ENCODE measurements at regions not wholly inside any gene's neighbourhood (a gene's known extent, or its start where the extent isn't known, plus 50 kb on each side); places are given as distances from the start of the nearest gene placed in this dataset.

- Histone ChIP-seq H3K4me1 (ENCODE audit: insufficient read depth) (no peaks in the 10 kb centered on the region), H3K9me3 (ENCODE audit: low read depth) (no peaks in the 10 kb centered on the region), H2AFZ (no peak overlapping the region), H3K27me3 (peaks cover 31% of the 10 kb centered on the region), H3K36me3 (replicated peaks; ENCODE audit: insufficient read depth, low read depth) (no peaks in the 10 kb centered on the region), H3K9me2 (replicated peaks; ENCODE audit: insufficient read depth) (no peaks in the 10 kb centered on the region), H3K79me2 (no peaks in the 10 kb centered on the region), H4K20me1 (ENCODE audit: insufficient read depth, poor library complexity, severe bottlenecking) (no peaks in the 10 kb centered on the region), H3K4me2 (no peak overlapping the region), H3K4me3 (no peak overlapping the region), H3K27ac (peak overlapping the region; percentile 32)
- TF ChIP-seq EZH2 (IDR thresholded peaks at IDR 0.05; ENCODE audit: borderline replicate concordance): no peak
- TF ChIP-seq, protein P1, sequence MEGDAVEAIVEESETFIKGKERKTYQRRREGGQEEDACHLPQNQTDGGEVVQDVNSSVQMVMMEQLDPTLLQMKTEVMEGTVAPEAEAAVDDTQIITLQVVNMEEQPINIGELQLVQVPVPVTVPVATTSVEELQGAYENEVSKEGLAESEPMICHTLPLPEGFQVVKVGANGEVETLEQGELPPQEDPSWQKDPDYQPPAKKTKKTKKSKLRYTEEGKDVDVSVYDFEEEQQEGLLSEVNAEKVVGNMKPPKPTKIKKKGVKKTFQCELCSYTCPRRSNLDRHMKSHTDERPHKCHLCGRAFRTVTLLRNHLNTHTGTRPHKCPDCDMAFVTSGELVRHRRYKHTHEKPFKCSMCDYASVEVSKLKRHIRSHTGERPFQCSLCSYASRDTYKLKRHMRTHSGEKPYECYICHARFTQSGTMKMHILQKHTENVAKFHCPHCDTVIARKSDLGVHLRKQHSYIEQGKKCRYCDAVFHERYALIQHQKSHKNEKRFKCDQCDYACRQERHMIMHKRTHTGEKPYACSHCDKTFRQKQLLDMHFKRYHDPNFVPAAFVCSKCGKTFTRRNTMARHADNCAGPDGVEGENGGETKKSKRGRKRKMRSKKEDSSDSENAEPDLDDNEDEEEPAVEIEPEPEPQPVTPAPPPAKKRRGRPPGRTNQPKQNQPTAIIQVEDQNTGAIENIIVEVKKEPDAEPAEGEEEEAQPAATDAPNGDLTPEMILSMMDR (IDR thresholded peaks at IDR 0.05; ENCODE audit: poor library complexity): no peak
- DNase-seq (ENCODE audit: low spot score): no peak
- 50% methylated on average over 3 of the region's 3 CpGs for WGBS (ENCODE audit: low lambda C conversion rate, missing lambda C conversion rate)
These were observed 61.3 kb downstream of the NDUFS5 start for GRCh38 chr1:39087435-39087834.

- H2AFZ ChIP-seq: no peak overlapping the region
- no peaks in the 10 kb centered on the region for H4K20me1 ChIP-seq (ENCODE audit: insufficient read depth, poor library complexity, severe bottlenecking)
- no peaks in the 10 kb centered on the region for H3K9me3 ChIP-seq (ENCODE audit: low read depth)
- H3K9me2 ChIP-seq (replicated peaks; ENCODE audit: insufficient read depth): no peaks in the 10 kb centered on the region
- no peaks in the 10 kb centered on the region for H3K79me2 ChIP-seq
- no peak overlapping the region for H3K27ac ChIP-seq
- no peak overlapping the region for H3K4me3 ChIP-seq
- no peaks in the 10 kb centered on the region for H3K36me3 ChIP-seq (replicated peaks; ENCODE audit: insufficient read depth, low read depth)
- no peak for DNase-seq (ENCODE audit: low spot score)
- peaks cover 19% of the 10 kb centered on the region for H3K27me3 ChIP-seq
- WGBS (ENCODE audit: low lambda C conversion rate, missing lambda C conversion rate): 92% methylated on average over 3 of the region's 3 CpGs
- H3K4me2 ChIP-seq: no peak overlapping the region
- TF ChIP-seq EZH2phosphoT487 (IDR thresholded peaks at IDR 0.05; ENCODE audit: low read depth, severe bottlenecking, unreplicated experiment): no peak
- no peaks in the 10 kb centered on the region for H3K4me1 ChIP-seq (ENCODE audit: insufficient read depth)
These were observed 62.5 kb downstream of the NDUFS5 start for GRCh38 chr1:39088658-39089057.

DNA sequence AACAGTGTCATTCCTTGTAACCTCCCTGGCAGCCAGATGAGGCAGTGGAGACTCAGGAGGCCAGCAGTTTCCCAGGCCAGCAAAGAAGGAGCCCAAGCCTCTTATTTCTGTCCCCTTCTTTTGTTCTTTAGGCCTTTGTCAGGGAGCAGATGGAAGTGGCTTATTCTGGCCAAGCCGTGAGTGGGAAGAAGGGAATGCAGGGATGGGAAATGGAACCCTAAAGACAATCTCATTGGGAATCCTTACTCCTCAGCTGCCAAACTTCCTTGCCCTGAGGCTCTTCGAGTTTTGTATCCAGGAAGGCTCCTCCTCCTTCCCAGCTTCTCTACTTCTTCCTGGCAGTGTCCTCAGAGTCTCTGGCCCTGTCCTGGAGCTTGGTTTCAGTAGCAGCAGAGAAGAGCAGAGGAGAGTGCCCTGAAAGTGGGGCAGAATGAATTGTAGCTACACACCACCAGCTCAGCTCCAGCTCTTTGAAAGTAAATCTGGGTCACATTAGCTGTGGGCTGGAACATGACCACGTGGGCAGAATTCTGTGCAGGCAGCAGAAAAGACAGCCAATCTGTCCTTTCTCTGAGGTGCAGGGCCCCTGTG, 63.9 kb downstream of the NDUFS5 start:
- no peaks in the 10 kb centered on the region for H3K4me1 ChIP-seq (ENCODE audit: insufficient read depth)
- DNase-seq (ENCODE audit: low spot score): no peak
- no peak overlapping the region for H3K27ac ChIP-seq
- H3K4me2 ChIP-seq: no peak overlapping the region
- TF ChIP-seq EZH2 (IDR thresholded peaks at IDR 0.05; ENCODE audit: borderline replicate concordance) (no peak), EZH2phosphoT487 (IDR thresholded peaks at IDR 0.05; ENCODE audit: low read depth, severe bottlenecking, unreplicated experiment) (no peak)
- TF ChIP-seq, protein P1 (IDR thresholded peaks at IDR 0.05; ENCODE audit: poor library complexity): no peak
- H2AFZ ChIP-seq: no peak overlapping the region
- peaks cover 7% of the 10 kb centered on the region for H3K27me3 ChIP-seq
- H3K9me3 ChIP-seq (ENCODE audit: low read depth): no peaks in the 10 kb centered on the region
- H4K20me1 ChIP-seq (ENCODE audit: insufficient read depth, poor library complexity, severe bottlenecking): no peaks in the 10 kb centered on the region
- no peaks in the 10 kb centered on the region for H3K36me3 ChIP-seq (replicated peaks; ENCODE audit: insufficient read depth, low read depth)
- no peaks in the 10 kb centered on the region for H3K9me2 ChIP-seq (replicated peaks; ENCODE audit: insufficient read depth)
- H3K79me2 ChIP-seq: no peaks in the 10 kb centered on the region
- WGBS (ENCODE audit: low lambda C conversion rate, missing lambda C conversion rate): 57% methylated on average over 3 of the region's 3 CpGs
- no peak overlapping the region for H3K4me3 ChIP-seq

- whole genome bisulfite sequencing (ENCODE audit: low lambda C conversion rate, missing lambda C conversion rate): 73% methylated on average over 3 of the region's 3 CpGs
- TF ChIP-seq EZH2phosphoT487 (IDR thresholded peaks at IDR 0.05; ENCODE audit: low read depth, severe bottlenecking, unreplicated experiment) (no peak), EZH2 (IDR thresholded peaks at IDR 0.05; ENCODE audit: borderline replicate concordance) (no peak)
- TF ChIP-seq, protein P1 (IDR thresholded peaks at IDR 0.05; ENCODE audit: poor library complexity): no peak
- no peak overlapping the region for H2AFZ ChIP-seq
- no peak overlapping the region for H3K27ac ChIP-seq
- H3K27me3 ChIP-seq: no peaks in the 10 kb centered on the region
- H3K4me2 ChIP-seq: no peak overlapping the region
- H4K20me1 ChIP-seq (ENCODE audit: insufficient read depth, poor library complexity, severe bottlenecking): no peaks in the 10 kb centered on the region
- H3K9me3 ChIP-seq (ENCODE audit: low read depth): no peaks in the 10 kb centered on the region
- no peaks in the 10 kb centered on the region for H3K4me1 ChIP-seq (ENCODE audit: insufficient read depth)
- H3K4me3 ChIP-seq: no peak overlapping the region
- no peak for DNase-seq (ENCODE audit: low spot score)
- no peaks in the 10 kb centered on the region for H3K36me3 ChIP-seq (replicated peaks; ENCODE audit: insufficient read depth, low read depth)
- H3K79me2 ChIP-seq: no peaks in the 10 kb centered on the region
- no peaks in the 10 kb centered on the region for H3K9me2 ChIP-seq (replicated peaks; ENCODE audit: insufficient read depth)
These were observed 64.7 kb downstream of the NDUFS5 start for GRCh38 chr1:39090757-39091380.

All from hepatocyte (in vitro differentiated cells).